Stimulated activated CD8-positive, alpha-beta memory T cell treated with anti-CD3 and anti-CD28 coated beads, Interleukin-15, amount 100 ng/mL, for 24 hours (primary cell): ENCODE measurements at regions not wholly inside any gene's neighbourhood (a gene's known extent, or its start where the extent isn't known, plus 50 kb on each side); places are given as distances from the start of the nearest gene placed in this dataset.

Experiments used
- DNase-seq: peaks from one replicate; pipeline ENCODE4 v3.0.0-alpha.2; 2020; ENCODE audit warnings: low read depth

DNA sequence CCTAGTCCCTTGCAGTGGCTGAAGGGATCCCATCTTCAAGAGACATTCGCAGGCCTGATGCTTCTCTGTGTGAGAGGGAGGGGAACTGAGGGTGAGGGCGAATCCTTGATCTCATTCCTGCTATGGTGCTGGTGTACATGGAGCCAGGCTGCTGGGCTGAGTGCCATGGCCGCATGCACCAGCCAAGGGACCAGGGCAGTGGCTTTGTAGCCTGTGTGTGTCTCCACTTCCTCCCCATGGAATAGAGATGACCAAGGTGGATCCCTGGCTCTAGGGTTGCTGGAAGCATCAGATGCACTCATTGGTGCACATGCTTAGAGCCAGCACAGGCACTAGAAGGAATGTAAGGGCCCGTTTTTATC is 195.0 kb downstream of the FOXL1 start:
- no peak for DNase-seq

DNA sequence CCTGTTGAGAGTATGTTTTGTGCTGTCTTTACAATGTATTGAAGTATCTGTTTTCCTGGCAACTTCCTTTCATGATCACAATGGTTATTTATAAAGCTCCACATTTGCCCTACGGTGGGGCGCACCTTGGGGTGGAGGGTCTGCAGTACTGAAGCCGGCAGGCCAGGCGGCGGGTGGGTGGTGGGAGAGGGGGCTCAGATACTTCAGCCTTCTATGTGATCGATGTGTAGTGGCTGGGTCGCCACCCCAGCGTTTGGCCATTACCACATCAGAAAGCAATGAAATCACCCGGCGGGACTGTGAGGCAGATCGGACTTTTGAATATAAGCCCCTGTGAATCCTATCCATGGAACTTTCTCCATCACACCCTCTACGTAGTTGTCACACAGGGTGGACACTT is 196.6 kb downstream of the FOXL1 start:
- DNase-seq = no peak

DNA sequence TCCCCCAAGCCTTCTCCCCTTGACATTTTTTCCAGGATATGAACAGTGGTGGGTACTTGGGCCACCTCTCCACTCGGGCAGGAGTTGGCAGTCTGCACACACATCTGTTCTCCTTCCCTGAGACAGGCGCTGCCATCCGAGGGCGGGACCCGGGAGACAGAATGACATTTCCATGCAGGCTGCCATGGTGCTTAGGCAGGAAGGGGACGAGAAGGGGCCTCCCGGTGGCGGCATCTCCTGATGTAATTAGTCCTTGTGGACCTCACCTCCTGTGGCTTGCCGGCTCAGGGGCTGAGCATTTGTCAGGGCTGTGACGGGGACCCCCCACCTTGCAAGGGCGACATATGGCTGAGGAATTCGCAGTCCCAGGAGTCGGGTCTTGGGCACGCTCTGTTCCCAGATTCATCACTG is 197.2 kb downstream of the FOXL1 start:
- no peak for DNase-seq

DNA sequence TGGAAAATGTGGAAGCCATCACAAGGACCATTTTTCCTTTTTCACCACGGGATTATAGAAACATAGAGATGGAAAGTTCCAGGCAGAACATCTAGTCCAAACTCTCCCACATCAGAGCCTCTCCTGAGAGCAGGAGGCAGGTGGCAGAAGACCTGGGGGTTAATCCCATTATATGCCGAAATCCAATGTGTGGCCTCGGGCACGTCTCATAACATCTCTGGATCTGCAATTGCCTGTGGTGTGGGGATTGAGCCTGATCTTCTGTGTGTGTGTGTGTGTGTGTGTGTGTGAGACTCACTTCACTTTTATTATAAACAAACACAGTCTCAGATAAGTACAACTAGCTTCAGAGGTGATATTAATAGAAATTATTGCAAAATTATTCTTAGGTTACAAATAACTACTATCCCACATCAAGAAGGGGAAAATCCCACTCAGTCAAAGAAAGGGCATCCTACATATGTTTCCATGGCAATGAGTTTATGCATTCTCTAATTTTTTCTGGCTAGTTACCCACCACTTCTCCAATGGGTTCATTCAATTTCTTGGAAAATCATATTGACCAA is 199.1 kb downstream of the FOXL1 start:
- DNase-seq = no peak

DNA sequence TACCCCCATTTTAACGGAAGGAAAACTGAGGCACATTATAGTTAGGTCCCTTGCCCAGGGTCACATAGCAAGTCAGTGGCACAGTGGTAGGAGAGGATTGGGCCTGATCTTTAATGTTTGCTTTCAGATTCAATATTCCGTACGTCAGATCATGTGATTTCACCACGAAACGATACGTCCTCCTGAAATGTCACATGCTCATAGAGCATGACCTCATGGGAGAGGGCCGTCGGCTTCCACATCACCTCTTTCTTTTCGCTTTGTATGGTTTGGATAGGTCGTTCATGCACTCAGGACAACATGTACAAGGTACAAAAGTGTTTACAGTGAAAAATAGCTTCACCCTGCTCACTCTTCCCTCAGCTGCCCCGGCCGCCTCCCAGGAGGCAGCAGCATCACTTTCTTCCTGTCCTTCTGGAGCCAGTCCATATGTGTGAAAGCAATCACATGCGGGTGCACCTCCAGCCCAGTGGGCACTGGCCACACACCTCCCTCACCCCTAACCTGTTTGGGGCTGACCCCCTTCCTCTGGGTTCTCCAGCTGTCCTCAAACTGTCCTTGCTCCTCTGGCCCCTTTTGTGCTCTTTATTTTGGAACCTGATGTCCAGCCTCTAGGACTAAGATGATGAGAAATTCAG is 199.9 kb downstream of the FOXL1 start:
- no peak for DNase-seq

DNA sequence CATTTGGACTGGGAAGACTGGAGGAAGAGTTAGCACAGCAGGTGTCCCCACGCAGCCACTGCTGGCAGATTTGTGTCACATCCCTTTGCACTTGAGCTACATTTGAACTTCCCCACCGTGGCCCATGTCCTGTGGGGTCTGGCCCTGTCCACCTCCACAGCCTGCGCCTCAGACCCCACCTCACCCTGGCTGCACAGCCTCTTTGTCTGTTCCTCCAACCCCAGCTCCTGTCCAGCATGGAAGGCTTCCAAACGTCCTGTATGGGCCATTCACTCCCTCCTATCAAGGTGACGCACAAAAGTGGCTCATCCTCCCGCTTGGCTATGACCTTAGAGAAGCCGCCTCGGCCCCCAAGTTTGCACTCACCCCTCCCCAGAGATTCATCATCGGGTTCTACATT is 200.6 kb downstream of the FOXL1 start:
- DNase-seq = no peak

DNA sequence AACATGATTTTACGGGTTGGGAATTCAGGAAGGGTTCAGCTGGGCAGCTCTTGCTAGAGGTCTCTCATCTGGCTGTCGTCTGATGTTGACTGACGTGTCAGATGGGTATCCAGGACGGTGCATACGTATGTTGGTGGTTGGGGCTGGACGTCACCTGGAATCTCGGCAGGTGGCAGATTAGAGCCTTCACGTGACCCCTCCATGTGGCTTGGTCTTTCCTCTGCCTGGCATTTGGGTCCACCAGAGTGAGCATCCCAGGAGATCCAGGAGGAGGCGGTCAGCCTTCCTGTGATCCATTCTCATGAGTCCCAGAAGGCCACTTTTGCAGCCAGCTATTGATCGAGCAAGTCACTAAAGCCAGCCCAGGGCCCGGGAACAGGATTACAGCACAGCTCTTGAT is 202.7 kb downstream of the FOXL1 start:
- no peak for DNase-seq

DNA sequence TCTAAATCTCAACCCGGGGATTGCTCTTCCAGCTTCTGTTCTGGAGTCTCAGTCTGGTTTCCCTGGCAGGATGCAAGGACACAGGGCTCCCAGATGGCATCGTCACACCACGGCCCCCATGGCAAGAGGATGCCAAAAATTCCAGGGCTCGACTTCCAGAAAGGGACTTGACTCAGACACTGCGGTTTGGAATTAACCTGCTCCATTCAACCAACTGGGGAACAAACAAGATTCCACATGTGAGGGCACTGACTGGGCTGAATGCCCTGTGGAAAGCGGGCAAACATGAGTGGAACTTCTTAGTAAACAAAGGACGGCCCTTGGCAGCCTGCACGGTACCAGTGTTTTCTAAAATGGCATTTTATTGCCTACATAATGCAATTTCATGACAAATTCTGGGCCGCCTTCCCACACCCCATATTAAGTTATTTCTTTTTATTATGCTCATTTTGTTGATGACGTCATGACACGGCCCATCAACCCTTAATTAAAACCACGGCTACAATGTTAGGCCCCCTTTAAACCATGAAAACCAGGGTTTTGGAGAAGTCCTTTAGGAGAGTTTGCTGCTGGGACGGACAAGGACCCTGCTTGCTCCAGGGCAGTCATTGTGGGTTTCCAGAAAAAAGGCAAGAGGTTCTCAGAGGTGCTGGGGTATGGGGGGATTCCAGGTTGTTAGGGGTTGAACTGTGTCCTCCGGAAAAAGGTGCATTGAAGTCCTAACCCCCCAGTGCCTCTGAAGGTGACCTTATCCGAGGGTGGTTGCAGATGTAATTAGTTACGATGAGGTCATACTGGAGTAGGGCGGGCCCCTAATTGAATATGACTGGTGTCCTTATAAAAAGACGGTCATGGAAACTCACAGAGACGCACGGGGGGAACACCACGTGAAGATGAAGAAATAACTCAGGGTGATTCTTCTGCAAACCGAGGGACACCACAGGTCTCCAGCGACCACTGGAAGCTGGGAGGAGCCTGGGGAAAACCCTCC is 205.6 kb downstream of the FOXL1 start:
- no peak for DNase-seq

DNA sequence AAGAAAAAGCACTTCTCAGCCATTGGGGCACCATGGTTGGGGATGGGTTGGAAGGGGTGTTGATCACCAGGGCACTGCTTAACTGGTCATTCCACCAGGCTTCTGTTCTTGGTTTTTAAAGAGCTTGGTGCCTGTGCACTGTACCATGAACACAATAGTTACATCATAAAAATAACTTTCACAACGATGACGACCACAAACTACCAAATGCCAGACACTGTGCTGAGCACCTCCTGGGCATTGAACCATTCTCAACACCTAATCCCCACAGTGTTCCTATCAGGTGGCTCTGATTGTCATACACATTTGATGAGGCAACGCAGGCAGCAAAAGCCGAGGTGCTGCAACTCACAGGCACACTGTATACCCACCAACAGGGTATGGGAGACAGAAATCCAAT is 208.0 kb downstream of the FOXL1 start:
- DNase-seq = no peak

DNA sequence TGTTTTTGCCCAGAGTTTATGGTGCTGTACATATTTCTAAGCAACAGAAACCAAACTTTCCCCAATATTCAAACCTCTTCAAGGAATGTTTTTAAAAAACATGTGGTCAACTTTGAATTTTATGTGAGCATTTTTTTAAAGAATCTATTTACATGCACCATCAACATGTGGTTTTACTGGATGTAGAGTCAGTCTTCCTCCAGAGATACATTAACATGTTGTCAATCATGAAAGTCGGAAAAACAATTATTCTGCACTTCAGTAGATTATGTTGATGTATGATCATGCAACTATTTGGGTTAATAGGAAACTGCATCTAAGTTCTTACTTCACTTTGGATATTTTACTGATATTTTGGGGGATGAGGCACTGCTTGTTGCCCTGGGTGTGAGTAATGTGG is 208.6 kb downstream of the FOXL1 start:
- DNase-seq = no peak

DNA sequence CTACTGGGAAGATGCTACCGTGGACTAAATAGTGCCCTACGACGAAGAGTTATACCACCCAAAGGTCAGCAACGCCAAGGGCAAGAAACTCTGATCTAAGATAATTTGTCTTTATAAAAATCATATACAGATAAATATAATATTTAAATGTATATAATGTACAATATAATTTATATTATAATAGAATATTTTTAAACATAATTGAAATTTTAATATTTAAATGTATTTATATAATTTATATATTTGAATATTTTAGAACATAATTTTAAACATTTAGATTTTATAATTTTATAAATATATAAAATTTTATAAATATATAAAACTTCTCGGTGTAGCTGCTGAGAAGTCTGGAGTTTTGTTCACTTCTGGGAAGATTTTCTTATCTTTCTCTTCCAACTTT is 209.2 kb downstream of the FOXL1 start:
- no peak for DNase-seq

DNA sequence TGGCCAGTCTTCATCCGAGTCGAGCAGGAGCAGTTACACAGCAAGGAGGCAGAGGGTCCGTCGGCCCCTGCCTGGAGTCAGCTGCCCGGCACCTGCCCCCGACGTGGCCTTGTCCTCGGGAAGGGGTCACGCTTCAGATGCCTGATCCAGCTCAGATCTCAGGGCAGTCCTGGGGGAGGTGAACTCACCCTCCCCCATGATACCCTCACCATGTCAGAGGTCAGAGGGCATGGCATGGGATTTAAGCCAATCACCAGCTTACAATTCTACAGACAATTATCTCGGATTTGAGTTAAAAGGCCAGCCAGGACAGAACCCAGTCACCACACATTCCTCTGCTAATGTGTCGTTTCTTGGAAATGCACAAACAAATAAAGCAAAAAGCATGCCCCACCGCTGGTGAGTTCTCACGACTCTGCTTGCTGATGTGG is 211.3 kb downstream of the FOXL1 start:
- no peak for DNase-seq

DNA sequence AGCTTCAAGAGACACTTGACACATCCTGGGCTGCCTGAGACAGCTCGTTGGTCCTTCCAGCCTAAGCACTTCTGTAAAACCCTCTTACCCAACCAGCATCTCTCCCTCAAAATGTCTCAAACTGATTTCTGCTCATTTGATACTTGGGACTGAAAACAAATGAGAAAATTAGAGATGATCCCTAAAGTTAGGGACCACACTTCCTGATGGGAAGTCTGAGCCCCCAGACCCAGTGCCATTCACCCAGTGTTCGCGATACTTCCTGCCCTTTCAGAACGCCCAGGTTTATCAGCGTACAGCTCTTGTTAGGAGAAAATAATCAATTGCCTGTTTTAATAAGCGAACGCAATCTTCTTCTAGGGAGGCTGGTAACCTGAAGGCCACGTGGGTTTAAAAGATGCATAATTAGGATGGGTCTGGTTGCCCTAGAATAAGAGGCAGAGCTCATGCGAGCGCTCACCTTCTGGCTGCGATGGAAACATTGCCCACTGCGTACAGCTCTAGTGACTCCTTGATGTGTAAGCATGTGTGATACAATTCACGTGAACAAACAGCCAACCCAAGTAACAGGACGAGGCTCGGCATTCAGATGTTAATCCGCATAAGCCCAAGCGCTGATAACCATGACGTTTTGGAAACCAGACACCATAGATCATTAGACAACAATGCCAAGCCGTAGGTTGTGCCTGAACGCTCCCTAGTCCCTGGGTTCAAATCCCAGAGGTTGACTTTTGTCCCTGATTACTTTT is 213.1 kb downstream of the FOXL1 start:
- DNase-seq = no peak

DNA sequence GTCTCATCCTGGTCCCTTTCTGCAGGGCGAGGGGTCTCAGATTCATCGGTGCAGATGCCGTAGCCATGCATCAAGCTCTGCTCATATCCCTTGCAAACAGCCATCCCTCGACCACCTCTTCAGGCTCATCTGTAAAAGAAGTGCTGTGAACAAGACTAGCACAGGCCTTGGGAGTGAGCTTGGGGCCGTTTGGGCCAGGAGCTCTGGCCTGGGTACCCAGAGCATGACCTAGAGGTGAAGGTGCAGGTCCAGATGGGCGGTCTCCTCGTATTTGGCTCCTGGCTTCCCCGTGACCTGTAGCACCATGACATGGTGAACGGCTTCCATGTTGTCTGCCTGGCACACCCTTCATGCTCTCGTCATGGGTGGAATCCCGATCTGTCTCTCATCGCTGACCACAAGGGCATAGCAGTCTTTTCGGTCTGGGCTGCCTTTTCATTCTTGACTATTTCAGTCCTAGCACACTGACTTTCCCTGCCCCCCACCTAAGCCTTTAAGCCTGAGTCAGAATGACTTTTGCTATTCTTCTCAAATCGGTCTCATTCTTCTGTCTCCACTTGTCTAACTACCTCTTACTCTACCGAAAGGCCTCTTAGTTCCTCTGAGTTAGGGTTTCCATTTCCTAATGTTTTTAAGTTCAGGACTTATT is 216.0 kb downstream of the FOXL1 start:
- DNase-seq = no peak

DNA sequence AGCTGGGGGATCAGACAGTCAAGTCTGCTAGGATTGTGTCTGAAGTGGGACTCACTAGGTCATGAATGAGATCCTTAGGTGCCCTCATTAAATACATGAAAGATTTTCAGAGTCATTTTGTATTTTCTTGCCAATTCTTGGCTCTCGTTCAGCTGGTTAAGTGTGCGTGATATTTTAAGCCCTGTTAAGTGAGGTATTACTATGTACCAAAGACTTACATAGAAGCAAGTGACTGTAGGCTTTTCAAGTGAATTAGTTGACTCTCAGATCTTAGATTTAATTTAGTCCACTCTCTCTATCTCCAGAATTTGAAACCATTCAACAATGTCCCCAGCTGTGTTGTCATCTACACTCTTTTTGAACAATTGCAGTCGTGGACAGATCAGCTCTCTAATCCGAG is 219.4 kb downstream of the FOXL1 start:
- DNase-seq = no peak

DNA sequence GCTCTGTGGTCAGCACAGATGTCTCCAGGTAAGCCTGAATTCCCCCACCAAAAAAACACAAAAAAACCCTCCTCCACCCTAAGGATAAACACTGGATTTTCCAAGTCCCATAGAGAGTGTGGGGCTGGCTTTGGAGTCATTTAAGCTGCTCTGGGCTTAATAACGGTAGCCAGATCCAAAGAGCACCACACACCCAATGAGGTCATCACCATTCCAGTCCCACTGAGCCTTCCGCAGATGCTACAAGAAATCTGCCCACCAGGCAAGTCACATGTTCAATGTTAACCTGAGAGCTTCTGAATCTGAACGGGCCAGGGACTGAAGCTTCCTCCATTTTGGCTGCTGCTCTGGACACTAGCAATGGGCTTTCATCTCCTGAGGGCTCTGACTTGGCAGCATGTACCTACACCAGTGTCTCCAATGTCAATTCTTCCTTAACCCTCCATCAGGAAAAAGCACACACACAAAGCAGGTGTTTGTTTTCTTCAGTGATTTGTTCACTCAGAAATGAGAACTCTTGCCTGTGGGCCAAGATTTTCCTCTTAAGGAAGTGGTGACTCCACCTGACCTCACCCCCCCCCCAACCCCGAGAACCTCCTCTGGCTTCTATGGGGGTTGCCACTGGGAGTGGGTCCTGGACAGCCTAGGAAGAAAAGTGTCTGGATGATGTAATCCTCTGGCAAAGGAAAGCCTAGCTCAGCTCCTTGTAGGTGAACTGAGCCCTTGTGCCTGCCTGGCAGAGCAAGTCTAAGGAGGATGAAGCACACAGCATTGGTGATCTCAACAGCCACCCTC is 220.1 kb downstream of the FOXL1 start:
- DNase-seq = no peak

DNA sequence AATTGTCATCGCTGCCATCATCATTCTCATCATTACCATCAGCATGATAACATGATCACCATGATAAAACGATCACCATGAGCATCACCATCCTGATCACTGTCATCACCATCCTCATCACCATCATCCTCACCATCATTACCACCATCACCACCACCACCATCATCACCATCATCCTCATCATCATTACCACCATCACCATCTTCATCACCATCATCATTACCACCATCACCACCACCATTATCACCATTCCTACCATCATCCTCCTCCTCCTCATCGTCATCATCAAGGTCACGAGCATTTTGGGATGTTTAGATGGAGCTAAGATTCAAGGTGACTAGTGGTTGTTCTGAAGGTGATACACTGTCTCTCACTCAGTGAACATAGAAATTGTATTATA is 221.0 kb downstream of the FOXL1 start:
- no peak for DNase-seq

DNA sequence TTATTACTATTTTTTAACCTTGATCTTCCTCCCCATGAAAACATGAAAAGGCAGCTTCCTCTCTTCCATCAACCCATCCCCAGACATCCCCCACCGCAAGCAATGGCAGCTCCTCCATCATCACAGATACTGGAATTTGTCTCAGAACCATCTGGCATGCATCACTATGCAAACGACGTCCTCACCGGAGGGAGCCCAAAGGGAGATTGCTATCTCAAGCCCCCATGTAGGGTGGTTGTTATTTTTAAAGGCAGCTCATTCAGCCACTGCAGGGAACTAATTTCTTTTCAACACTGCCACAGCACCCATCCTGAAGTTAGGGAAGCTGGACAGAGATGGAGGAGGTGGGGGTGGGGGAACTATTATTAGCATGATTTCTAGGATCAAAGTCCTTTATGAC is 222.5 kb downstream of the FOXL1 start:
- DNase-seq = no peak

DNA sequence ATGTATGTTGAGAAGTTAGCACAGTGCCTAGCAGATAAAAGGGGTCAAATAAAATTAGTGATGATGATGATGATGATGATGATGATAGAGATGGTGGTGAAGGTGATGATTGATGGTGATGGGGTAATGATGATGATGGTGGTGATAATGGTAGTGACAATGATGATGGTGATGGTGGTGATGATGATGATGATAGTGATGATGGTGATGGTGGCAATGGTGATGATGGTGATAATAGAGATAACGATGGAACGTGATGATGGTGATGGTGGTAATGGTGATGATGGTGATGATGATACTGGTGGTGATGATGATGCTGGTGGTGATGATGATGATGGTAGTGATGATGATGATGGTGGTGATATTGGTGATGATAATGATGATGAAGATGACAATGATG is 223.7 kb downstream of the FOXL1 start:
- DNase-seq = no peak

DNA sequence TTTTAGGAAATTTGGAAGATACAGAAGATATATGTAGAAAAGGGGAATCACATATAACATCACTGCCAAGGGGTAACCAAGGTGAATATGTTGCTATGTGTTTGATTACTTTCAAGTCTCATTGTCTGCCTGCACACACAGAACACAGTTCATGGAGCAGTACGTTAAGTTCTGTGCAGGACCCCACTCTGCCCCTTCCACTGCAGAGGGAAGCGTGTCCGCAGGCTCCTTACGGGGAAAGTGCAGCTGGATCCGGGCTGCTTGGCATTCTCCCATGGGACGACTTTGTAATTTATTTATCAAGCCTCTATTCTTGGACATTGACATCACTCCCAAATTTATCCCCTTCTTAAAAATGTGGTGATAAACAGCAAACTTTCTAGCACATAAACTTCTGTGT is 226.8 kb downstream of the FOXL1 start:
- DNase-seq = no peak

DNA sequence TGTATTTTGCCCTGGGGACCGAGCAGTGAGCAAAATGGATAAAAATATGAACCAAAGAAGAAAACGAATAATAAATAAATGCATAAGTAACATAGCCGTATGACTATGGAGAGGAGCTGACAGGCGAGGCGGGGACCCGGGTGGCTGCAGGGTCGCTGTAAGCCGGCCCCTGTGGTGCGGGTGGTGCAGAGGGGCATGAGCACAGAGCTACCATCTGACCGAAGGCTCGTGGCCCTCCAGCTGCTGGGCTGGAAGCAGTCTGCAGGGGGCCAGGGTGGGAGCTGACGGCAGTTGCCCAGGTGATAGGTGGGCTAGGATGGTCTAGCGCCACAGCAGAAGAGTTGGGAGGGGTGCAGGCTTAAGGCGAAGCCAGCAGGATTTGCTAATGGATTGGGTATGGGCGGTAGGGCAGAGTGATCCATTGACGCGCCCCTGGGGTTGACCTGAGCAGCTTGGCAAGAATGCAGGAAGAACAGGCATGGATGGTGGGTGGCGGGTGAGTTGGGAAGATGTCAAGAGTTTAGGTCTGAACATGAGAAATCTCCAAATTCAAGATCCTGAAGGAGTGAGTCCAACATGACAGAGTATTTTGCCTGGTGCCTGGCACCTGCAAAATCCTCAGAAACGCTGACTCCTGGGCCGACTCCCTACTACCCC is 228.0 kb downstream of the FOXL1 start:
- DNase-seq = no peak
